HG02678 (cell line): ENCODE measurements at regions not wholly inside any gene's neighbourhood (a gene's known extent, or its start where the extent isn't known, plus 50 kb on each side); places are given as distances from the start of the nearest gene placed in this dataset.
"Not testable (repeated sequence)": the region's sequence is repeated elsewhere in the genome, so short reads cannot be mapped to it uniquely, and the experiment has no call there.

Experiments used
- ATAC-seq: cut with Tn5 transposase; IDR thresholded peaks from one replicate; pipeline ENCODE4 v1.9.1; 2021; ENCODE audit warnings: mild to moderate bottlenecking, moderate library complexity; ENCODE audit not compliant: unreplicated experiment

DNA sequence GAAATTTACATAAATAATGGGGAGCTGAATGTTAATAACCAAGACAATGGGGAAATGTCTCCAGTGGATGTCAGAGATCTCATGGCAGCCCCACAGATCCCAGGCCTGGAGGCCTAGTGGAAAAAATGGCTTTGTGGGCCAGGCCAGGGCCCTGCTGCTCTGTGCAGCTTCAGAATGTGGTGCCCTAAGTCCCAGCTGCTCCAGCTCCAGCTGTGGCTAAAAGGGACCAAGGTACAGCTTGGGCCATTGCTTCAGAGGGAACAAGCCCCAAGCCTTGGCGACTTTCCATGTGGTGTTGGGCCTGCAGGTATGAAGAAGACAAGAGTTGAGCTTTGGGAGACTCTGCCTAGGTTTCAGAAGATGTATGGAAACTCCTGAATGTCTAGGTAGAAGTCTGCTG, 658.2 kb downstream of the NUP35 start:
- no peak for ATAC-seq

GRCh38 chr2:183788796-183789195, 664.6 kb downstream of the NUP35 start:
- not testable (repeated sequence) for ATAC-seq

DNA sequence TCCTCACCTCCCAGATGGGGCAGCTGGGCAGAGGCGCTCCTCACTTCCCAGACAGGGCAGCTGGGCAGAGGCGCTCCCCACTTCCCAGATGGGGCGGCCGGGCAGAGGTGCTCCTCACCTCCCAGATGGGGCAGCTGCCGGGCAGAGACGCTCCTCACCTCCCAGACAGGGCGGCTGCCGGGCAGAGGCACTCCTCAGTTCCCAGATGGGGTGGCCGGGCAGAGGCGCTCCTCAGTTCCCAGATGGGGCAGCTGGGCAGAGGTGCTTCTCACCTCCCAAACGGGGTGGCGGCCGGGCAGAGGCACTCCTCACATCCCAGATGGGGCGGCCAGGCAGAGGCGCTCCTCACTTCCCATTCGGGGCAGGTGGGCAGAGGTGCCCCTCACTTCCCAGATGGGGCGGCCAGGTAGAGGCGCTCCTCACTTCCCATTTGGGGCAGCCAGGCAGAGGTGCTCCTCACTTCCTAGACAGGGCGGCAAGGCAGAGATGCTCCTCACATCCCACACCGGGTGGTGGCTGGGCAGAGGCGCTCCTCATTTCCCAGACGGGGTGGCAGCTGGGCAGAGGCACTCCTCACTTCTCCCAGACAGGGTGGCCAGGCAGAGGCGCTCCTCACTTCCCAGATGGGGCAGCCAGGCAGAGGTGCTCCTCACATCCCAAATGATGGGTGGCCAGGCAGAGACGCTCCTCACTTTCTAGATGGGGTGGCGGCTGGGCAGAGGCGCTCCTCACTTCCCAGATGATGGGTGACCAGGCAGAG, 668.1 kb downstream of the NUP35 start:
- ATAC-seq = not testable (repeated sequence)

DNA sequence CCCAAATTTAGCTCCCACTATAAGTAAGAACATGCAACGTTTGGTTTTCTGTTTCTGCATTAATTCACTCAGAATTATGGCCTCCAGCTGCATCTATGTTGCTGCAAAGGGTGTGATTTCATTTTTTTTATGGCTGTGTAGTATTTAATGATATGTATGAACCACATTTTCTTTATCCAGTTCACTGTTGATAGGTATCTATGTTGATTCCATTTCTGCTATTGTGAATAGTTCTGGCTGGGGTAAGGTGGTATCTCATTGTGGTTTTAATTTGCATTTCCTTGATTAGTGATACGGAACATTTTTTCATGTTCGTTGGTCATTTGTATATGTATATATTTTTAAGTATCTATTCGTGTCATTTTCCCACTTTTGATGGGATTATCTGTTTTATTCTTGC, 674.3 kb downstream of the NUP35 start:
- no peak for ATAC-seq

GRCh38 chr2:183799761-183800160, 675.5 kb downstream of the NUP35 start:
- no peak for ATAC-seq

DNA sequence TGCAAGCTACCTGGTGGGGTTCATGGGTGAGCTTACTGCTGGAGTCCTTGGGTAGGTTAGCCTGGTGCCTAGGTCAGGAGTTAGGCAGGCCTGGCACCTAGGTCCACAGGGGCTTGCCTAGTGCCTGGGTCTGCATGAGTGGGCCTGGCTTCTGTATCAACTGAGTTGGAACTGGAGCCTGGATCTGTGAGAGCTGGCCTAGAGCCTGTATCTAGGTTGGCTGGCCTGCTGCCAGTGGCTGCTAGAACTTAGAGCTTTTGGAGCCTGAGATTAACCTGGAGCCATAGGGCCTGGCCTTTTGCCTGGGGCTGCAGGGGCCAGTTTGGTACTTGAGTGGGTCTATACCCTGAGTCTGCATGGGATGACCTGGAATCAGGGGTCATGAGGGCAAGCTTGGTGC, 679.4 kb downstream of the NUP35 start:
- no peak for ATAC-seq

GRCh38 chr2:183807870-183808269, 683.6 kb downstream of the NUP35 start:
- ATAC-seq = no peak

DNA sequence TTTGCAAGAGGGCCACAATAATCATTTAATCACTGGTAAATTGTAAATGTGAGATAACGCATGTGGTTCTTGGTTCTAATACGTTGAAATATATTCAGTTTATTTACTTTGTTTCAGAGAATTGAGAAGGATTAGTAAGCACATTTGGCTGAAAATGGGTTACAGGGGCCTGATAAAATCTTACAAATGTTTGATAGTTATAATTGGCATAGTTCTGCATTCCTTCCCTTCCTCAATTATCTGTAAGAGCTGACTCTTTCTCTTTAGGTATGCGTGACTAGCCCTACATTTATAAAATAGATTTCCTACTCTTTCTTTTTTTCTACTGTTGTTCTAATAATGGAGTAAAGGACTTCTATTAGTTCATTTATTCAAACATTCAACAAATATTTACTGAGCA, 685.2 kb downstream of the NUP35 start:
- ATAC-seq = no peak

- ATAC-seq = no peak
Measured at GRCh38 chr2:183811281-183811680, 687.0 kb downstream of the NUP35 start.

DNA sequence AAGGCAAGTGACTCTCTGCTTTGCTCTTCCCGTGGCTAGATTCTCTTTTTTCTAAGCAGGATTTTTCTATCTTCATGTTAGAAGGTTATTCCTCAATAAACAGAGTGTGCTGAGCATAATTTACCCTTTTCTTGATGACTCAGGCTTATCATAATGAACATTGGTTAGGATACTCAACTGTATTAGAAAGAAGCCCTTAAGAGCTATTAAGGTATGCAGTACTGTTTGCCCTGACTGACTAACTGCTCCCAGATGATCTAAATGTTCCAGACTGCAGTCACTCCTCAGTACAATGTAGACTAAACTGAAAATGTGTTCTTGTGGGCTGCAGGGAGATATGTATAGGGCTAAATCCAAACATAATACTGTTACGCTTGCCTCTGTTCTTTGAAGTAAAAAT, 687.8 kb downstream of the NUP35 start:
- ATAC-seq = no peak

DNA sequence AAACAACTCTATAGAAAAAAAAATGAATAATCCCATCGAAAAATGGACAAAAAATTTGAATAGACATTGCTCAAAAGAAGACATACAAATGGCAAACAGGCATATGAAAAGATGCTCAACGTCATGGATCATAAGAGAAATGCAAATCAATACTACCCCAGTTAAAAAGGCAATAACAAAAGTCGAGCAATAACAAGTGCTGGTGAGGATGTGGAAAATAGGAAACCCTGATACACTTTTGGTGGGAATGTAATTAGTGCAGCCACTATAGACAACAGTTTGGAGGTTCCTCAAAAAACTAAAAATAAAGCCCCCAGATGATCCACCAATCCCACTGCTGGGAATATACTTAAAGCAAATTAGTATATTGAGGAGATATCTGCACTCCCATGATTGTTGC, 701.5 kb downstream of the NUP35 start:
- ATAC-seq = no peak

DNA sequence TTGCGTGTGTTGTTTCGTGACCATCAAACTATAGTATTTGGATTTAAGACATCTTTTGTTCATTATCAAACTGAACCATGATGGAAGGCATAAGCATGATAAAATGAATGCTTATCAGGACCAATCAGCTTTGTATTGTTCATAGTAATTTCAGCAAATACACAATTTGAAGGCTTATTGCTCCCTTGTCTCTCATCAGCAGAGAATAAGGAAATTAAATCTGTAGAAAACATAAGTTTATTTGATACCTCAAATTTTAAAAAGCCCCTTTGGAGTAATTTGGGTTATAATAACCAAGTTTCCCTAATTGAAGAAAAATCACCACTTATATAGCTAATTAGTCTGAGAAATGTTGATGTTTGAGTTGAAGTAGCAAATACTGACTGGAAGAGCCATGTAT, 705.7 kb downstream of the NUP35 start:
- no peak for ATAC-seq

- ATAC-seq = no peak
Measured at GRCh38 chr2:183837157-183837556, 712.9 kb downstream of the NUP35 start.

DNA sequence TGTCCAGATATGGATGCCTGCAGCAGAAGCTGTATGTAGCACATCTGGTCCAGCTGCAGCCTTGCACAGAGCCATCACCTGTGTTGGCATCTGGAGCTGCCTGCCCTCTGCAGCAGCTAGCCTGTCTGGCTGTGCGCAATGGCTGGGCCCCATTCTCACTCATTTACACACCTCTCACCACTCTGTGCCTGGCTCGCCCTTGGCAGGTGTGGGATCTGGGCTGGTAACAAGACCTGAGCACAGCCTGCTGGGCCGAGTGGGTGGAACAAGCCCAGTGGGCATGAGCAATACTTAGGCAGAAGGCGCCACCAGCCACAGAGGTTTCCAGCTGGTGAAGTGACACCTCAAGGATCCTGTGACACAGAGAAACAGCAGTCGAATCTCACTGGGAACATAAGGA, 714.1 kb downstream of the NUP35 start:
- no peak for ATAC-seq

DNA sequence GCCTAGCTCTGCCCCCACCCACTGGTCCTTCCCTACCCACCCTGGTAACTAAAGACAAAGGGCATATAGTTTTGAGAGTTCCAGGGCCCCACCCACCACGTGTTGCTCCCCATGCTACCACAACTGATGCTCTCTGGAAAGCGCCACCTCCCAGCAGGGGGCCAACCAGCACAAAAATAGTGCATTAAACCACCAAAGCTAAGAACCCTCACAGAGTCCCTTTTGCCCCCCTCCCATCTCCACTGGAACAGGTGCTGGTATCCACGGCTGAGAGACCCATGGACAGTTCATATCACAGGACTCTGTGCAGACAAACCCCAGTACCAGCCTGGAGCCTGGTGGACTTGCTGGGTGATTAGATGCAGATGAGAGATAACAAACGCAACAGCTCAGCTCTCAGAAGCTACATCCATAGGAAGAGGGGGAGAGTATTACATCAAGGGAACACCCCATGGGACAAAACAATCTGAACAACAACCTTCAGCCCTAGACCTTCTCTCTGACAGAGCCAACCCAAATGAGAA, 715.9 kb downstream of the NUP35 start:
- no peak for ATAC-seq

DNA sequence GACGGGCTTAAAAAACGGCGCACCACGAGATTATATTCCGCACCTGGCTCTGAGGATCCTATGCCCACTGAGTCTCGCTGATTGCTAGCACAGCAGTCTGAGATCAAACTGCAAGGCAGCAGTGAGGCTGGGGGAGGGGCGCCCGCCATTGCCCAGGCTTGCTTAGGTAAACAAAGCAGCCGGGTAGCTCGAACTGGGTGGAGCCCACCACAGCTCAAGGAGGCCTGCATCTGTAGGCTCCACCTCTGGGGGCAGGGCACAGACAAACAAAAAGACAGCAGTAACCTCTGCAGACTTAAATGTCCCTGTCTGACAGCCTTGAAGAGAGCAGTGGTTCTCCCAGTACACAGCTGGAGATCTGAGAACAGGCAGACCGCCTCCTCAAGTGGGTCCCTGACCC, 725.6 kb downstream of the NUP35 start:
- not testable (repeated sequence) for ATAC-seq

- ATAC-seq = no peak
Measured at GRCh38 chr2:183859129-183859528, 734.9 kb downstream of the NUP35 start.

DNA sequence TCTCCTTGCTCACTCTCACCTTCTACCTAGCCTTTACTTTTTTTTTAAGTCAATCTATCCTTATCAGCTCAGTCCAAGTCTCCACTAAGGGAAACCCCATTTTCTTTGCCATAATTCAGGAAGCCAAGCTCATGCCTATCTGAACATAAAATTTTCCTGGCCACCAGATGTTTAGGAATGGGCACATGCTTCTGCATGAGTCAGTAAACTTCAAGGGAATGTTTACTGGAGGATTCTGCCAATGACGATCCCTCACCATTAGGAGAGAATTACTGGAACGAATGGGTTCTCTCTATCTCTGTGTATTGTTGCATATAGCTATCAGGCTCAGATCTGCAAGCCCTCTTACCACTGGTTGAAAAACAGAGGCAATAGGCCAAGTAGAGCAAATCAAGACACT, 731.7 kb upstream of the ZNF804A start:
- no peak for ATAC-seq

DNA sequence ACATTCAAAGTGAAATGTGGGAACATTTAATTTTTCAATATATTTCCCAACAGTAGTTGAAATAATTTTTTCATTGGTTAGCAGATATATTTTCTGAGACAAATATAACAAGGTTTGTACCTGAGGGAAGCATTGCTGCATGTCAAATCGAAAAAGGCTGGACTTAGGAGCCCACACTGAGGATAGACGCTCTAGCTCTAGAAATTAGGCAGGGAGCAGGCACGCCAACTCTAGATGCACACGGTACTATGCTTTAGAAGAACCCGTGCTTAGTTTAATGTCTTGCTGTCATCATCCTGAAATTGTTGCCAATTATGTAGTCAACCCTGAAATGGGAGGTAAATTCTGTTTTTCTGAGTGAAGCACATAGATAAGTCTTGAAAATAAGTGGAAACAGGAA, 731.1 kb upstream of the ZNF804A start:
- no peak for ATAC-seq

GRCh38 chr2:183868153-183868552, 730.2 kb upstream of the ZNF804A start:
- no peak for ATAC-seq

- no peak for ATAC-seq
Measured at GRCh38 chr2:183868707-183869106, 729.6 kb upstream of the ZNF804A start.

DNA sequence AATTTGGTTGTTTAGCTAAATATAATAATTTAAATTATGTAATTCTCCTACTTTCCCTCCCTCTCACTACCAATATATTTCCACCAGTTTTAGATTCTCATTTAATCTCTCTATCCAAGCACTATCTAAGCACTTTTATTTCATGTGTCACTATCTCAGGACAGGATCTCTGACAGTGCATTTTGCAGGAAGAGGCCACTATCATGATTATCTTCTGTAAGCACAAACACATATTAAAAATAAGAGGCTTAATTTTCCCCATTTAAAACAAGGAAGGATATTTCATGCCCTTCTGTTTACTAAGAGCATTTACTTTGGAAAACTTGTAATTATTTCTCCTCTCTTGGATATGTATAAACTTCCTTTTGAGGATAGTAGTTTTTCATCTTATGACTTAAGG, 726.2 kb upstream of the ZNF804A start:
- ATAC-seq = no peak

DNA sequence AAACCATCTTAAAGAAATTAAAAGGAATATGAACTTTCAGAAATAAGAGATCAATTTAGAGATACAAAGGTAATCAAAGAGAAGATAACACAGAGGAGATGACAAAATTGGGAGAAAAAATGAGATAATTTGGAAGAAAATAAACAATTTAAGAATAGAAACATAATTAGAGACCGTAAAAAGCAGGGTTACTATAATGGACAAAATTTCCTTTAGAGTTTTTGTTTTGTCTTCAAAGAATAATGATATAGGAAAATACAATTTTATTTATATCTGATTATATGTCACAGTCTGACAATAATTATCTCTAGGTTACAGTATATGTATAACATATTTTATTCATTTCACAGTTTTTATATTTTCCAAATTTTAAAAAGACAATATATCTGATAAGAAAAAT, 716.4 kb upstream of the ZNF804A start:
- ATAC-seq = no peak
